Ishikawa (cell line): ENCODE measurements at regions not wholly inside any gene's neighbourhood (a gene's known extent, or its start where the extent isn't known, plus 50 kb on each side); places are given as distances from the start of the nearest gene placed in this dataset.

Experiments
- CEBPB ChIP-seq: IDR thresholded peaks from 2 replicates; pipeline ENCODE4 v1.6.1; 2012
- CREB1 ChIP-seq: IDR thresholded peaks from 2 replicates; pipeline ENCODE4 v1.6.1; 2012; ENCODE audit warnings: low read depth
- EGR1 ChIP-seq: IDR thresholded peaks from 2 replicates; pipeline ENCODE4 v1.6.1; 2012
- EP300 ChIP-seq: IDR thresholded peaks from 2 replicates; pipeline ENCODE4 v1.6.1; 2012; ENCODE audit warnings: borderline replicate concordance
- FOXM1 ChIP-seq: IDR thresholded peaks from 2 replicates; pipeline ENCODE4 v1.6.1; 2012; ENCODE audit warnings: low read depth, borderline replicate concordance
- MAX ChIP-seq: IDR thresholded peaks from 2 replicates; pipeline ENCODE4 v1.6.1; 2012
- NFIC ChIP-seq: IDR thresholded peaks from 2 replicates; pipeline ENCODE4 v1.6.1; 2012
- RAD21 ChIP-seq: IDR thresholded peaks from 2 replicates; pipeline ENCODE4 v1.6.1; 2012; ENCODE audit warnings: low read depth
- REST ChIP-seq: IDR thresholded peaks from 2 replicates; pipeline ENCODE4 v1.6.1; 2012; ENCODE audit warnings: low read depth, mild to moderate bottlenecking
- TAF1 ChIP-seq: IDR thresholded peaks from 2 replicates; pipeline ENCODE4 v1.6.1; 2012; ENCODE audit warnings: low read depth, mild to moderate bottlenecking
- TCF12 ChIP-seq: IDR thresholded peaks from 2 replicates; pipeline ENCODE4 v1.6.1; 2012; ENCODE audit warnings: low read depth
- TEAD4 ChIP-seq: IDR thresholded peaks from 2 replicates; pipeline ENCODE4 v1.6.1; 2012
- USF1 ChIP-seq: IDR thresholded peaks from 2 replicates; pipeline ENCODE4 v1.6.1; 2012
- YY1 ChIP-seq: IDR thresholded peaks from 2 replicates; pipeline ENCODE4 v1.6.1; 2012; ENCODE audit warnings: low read depth
- ZBTB7A ChIP-seq: IDR thresholded peaks from 2 replicates; pipeline ENCODE4 v1.6.1; 2012; ENCODE audit warnings: low read depth

- TF ChIP-seq TAF1 (no peak), EGR1 (no peak)
Measured at GRCh38 chr9:93813221-93814076, 141.7 kb downstream of the BARX1 start.

- no peak for TF ChIP-seq EGR1
- TF ChIP-seq TAF1: no peak
- no peak for TF ChIP-seq USF1
- TF ChIP-seq TCF12: no peak
- no peak for TF ChIP-seq FOXM1
- no peak for TF ChIP-seq TEAD4
- TF ChIP-seq CREB1: no peak
- no peak for TF ChIP-seq EP300
- no peak for TF ChIP-seq RAD21
- TF ChIP-seq MAX: no peak
- TF ChIP-seq NFIC: no peak
- TF ChIP-seq REST: no peak
- TF ChIP-seq YY1: no peak
- no peak for TF ChIP-seq CEBPB
Measured at GRCh38 chr9:93812410-93812668, 142.8 kb downstream of the BARX1 start.

GRCh38 chr9:93810028-93810971 is 144.9 kb downstream of the BARX1 start:
- TF ChIP-seq NFIC (no peak), MAX (no peak), CEBPB (no peak)

GRCh38 chr9:93809204-93809940 is 145.8 kb downstream of the BARX1 start:
- TF ChIP-seq EP300 (no peak), FOXM1 (no peak), ZBTB7A (no peak), CREB1 (no peak), CEBPB (no peak), RAD21 (no peak), TEAD4 (no peak), YY1 (no peak), NFIC (no peak), USF1 (no peak), REST (no peak)

GRCh38 chr9:93808115-93809029 is 146.8 kb downstream of the BARX1 start:
- TF ChIP-seq CEBPB (no peak), CREB1 (no peak), TCF12 (no peak), EP300 (no peak), NFIC (no peak), EGR1 (no peak), MAX (no peak), TAF1 (no peak), ZBTB7A (no peak), FOXM1 (no peak)
